ENCODE measurements at regions not wholly inside any gene's neighbourhood (a gene's known extent, or its start where the extent isn't known, plus 50 kb on each side); places are given as distances from the start of the nearest gene placed in this dataset.

DNA sequence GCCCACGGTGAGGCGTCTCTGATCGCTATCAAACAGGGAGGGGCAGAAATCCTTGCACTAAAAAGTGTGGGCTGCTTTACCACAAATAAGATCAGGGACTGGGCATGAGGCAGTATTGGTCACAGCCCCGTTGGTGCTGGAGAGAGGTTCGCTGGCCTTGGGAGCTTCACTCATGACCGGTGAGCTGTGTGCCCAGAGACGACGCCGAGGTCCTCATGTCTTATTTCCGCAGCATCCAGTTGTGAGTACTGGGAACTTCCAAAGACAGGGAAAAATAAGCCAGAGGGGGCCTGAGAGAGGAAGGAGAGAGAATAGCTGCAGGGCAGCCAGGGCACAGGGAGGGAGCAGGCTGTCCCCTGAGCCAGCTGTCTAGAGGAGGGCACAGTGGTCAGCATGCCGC, 154.2 kb upstream of the PRKCQ start:
- Mint-ChIP-seq H3K27me3 (ENCODE audit: insufficient read depth, unreplicated experiment) (peaks cover 47% of the 10 kb centered on the region), H3K27ac (ENCODE audit: unreplicated experiment) (no peak overlapping the region), H3K4me1 (ENCODE audit: low read depth, unreplicated experiment) (no peaks in the 10 kb centered on the region), H3K9me3 (ENCODE audit: unreplicated experiment) (no peaks in the 10 kb centered on the region), H3K4me3 (ENCODE audit: unreplicated experiment) (no peak overlapping the region), H3K36me3 (ENCODE audit: insufficient read depth, unreplicated experiment) (no peaks in the 10 kb centered on the region)
- no peaks in the 10 kb centered on the region for H3K4me1 ChIP-seq
- intact Hi-C loops (cut with micrococcal nuclease; ENCODE audit: unreplicated experiment): no loop called here
- no peak for DNase-seq
- TF ChIP-seq, protein P1, sequence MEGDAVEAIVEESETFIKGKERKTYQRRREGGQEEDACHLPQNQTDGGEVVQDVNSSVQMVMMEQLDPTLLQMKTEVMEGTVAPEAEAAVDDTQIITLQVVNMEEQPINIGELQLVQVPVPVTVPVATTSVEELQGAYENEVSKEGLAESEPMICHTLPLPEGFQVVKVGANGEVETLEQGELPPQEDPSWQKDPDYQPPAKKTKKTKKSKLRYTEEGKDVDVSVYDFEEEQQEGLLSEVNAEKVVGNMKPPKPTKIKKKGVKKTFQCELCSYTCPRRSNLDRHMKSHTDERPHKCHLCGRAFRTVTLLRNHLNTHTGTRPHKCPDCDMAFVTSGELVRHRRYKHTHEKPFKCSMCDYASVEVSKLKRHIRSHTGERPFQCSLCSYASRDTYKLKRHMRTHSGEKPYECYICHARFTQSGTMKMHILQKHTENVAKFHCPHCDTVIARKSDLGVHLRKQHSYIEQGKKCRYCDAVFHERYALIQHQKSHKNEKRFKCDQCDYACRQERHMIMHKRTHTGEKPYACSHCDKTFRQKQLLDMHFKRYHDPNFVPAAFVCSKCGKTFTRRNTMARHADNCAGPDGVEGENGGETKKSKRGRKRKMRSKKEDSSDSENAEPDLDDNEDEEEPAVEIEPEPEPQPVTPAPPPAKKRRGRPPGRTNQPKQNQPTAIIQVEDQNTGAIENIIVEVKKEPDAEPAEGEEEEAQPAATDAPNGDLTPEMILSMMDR (IDR thresholded peaks at IDR 0.05; ENCODE audit: insufficient read depth in 1 of 2, low read depth in 1 of 2, low read length in 1 of 2, severe bottlenecking in 1 of 2, unreplicated experiment in 1 of 2): no peak
- no TSS peak for BruUV-seq (replicated peaks)
- POLR2A ChIA-PET: no interaction called here
- no peak overlapping the region for H3K4me3 ChIP-seq (ENCODE audit: low read depth, low read length)
- H3K27me3 ChIP-seq (replicated peaks; ENCODE audit: control insufficient read depth, insufficient read depth, low read length): no peaks in the 10 kb centered on the region; the same call in 1 of the 2 replicates
- no peaks in the 10 kb centered on the region for H3K36me3 ChIP-seq (ENCODE audit: control insufficient read depth, insufficient read depth, low read length)
- CTCF ChIA-PET: no interaction called here
- no peaks in the 10 kb centered on the region for H3K9me3 ChIP-seq

GRCh38 chr10:6729861-6730344, 149.8 kb upstream of the PRKCQ start:
- Mint-ChIP-seq H3K4me1 (ENCODE audit: low read depth, unreplicated experiment) (no peaks in the 10 kb centered on the region), H3K4me3 (ENCODE audit: unreplicated experiment) (no peak overlapping the region), H3K36me3 (ENCODE audit: insufficient read depth, unreplicated experiment) (no peaks in the 10 kb centered on the region), H3K9me3 (ENCODE audit: unreplicated experiment) (no peaks in the 10 kb centered on the region), H3K27me3 (ENCODE audit: insufficient read depth, unreplicated experiment) (peaks cover 47% of the 10 kb centered on the region), H3K27ac (ENCODE audit: unreplicated experiment) (no peak overlapping the region)
- TF ChIP-seq, protein P1 (IDR thresholded peaks at IDR 0.05; ENCODE audit: insufficient read depth in 1 of 2, low read depth in 1 of 2, low read length in 1 of 2, severe bottlenecking in 1 of 2, unreplicated experiment in 1 of 2): no peak
- Histone ChIP-seq H3K36me3 (ENCODE audit: control insufficient read depth, insufficient read depth, low read length) (no peaks in the 10 kb centered on the region), H3K4me3 (ENCODE audit: low read depth, low read length) (no peak overlapping the region), H3K9me3 (no peaks in the 10 kb centered on the region), H3K4me1 (no peaks in the 10 kb centered on the region), H3K27me3 (replicated peaks; ENCODE audit: control insufficient read depth, insufficient read depth, low read length) (no peaks in the 10 kb centered on the region; the same call in 1 of the 2 replicates)
- intact Hi-C loops (cut with micrococcal nuclease; ENCODE audit: unreplicated experiment): no loop called here
- ChIA-PET POLR2A (no interaction called here), CTCF (no interaction called here)
- no TSS peak for BruUV-seq (replicated peaks)
- no peak for DNase-seq

DNA sequence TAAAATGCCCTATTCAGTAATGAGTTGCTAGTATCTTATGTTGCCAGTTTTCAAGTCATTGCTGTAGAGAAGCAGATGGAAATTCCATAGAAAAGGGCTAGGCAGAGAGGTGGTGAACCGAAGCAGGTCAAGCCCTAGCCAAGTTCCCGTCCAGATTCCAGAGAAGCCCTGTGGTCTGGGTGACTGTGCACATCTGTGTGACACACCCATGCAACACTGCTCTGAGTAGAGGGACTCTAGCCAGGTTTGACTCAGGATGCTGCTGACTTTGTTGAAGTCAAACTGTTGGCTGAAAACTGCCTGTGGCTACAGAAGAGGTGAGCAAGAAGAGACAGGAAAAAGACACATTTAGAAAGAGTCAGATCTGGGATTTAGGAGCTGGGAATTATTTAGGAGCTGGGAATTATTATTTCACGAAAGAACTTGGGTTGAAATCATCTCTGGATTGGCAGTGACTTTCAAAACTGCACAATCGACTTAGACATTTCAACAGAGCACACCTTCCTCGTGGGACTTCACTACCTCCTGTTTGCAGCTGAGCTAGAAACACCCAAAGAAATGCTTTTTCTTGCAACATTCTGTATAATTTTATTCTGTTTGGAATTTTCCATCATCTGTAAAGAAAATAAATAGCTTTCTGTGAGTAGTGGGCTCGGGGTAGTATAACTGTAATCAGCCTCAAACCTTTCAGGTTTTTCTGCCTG, 149.1 kb upstream of the PRKCQ start:
- no peaks in the 10 kb centered on the region for H3K9me3 ChIP-seq
- H3K36me3 Mint-ChIP-seq (ENCODE audit: insufficient read depth, unreplicated experiment): no peaks in the 10 kb centered on the region
- no TSS peak for BruUV-seq (replicated peaks)
- CTCF ChIA-PET: no interaction called here
- H3K27me3 ChIP-seq (replicated peaks; ENCODE audit: control insufficient read depth, insufficient read depth, low read length): no peaks in the 10 kb centered on the region; the same call in 1 of the 2 replicates
- no peaks in the 10 kb centered on the region for H3K9me3 Mint-ChIP-seq (ENCODE audit: unreplicated experiment)
- TF ChIP-seq, protein P1 (IDR thresholded peaks at IDR 0.05; ENCODE audit: insufficient read depth in 1 of 2, low read depth in 1 of 2, low read length in 1 of 2, severe bottlenecking in 1 of 2, unreplicated experiment in 1 of 2): no peak
- POLR2A ChIA-PET: no interaction called here
- no peak overlapping the region for H3K4me3 Mint-ChIP-seq (ENCODE audit: unreplicated experiment)
- intact Hi-C loops (cut with micrococcal nuclease; ENCODE audit: unreplicated experiment): no loop called here
- H3K4me1 ChIP-seq: no peaks in the 10 kb centered on the region
- no peak for DNase-seq
- peaks cover 44% of the 10 kb centered on the region for H3K27me3 Mint-ChIP-seq (ENCODE audit: insufficient read depth, unreplicated experiment)
- no peaks in the 10 kb centered on the region for H3K36me3 ChIP-seq (ENCODE audit: control insufficient read depth, insufficient read depth, low read length)
- H3K4me3 ChIP-seq (ENCODE audit: low read depth, low read length): no peak overlapping the region
- H3K4me1 Mint-ChIP-seq (ENCODE audit: low read depth, unreplicated experiment): no peaks in the 10 kb centered on the region
- H3K27ac Mint-ChIP-seq (ENCODE audit: unreplicated experiment): no peak overlapping the region
